ENCODE measurements at regions not wholly inside any gene's neighbourhood (a gene's known extent, or its start where the extent isn't known, plus 50 kb on each side); places are given as distances from the start of the nearest gene placed in this dataset.
"Not testable (repeated sequence)": the region's sequence is repeated elsewhere in the genome, so short reads cannot be mapped to it uniquely, and the experiment has no call there.

DNA sequence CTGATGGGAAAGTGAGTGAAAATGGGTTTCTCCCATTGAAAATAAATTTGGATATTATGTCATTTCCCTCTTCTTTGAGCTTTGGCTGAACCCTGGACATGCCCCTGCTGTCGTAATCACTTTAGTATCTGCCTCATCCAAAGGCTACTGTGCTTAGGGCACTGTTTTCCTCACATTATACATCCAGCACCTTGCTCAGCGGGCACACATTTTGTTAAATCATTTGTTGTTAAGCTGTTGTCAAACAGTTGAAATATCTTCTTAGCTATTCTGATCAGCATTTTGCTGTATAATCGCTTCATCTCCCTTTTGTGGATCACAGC, 352.7 kb upstream of the CD180 start:
- H3K18ac ChIP-seq (ENCODE audit: low read depth in 1 of 2, low read length in 2 of 2), result peak overlapping the region in 1 of 2 experiments; percentile 13
- H2BK15ac ChIP-seq (ENCODE audit: low read depth, poor library complexity, severe bottlenecking), result no peak overlapping the region
- H4K91ac ChIP-seq (ENCODE audit: low read length), result no peak overlapping the region
- no peak overlapping the region for H3K9ac ChIP-seq (ENCODE audit: low read length)
- no peaks in the 10 kb centered on the region for H3K4me1 ChIP-seq (ENCODE audit: control insufficient read depth, insufficient read depth, low read depth, low read length)
- H3K27me3 ChIP-seq (ENCODE audit: control insufficient read depth in 1 of 2, insufficient read depth in 1 of 2, low read length in 2 of 2), result no peaks in the 10 kb centered on the region
- no peak overlapping the region for H3K4me3 ChIP-seq (ENCODE audit: insufficient read depth in 1 of 2, low read depth in 1 of 2, low read length in 2 of 2)
- no peak overlapping the region for H2AFZ ChIP-seq (ENCODE audit: low read depth, low read length)
- H3K23ac ChIP-seq (ENCODE audit: low read length in 2 of 2), result no peak overlapping the region
- H3K27ac ChIP-seq (ENCODE audit: low read length, poor library complexity, severe bottlenecking), result no peak overlapping the region
- H3K4ac ChIP-seq (ENCODE audit: low read depth in 1 of 2, low read length in 2 of 2), result no peak overlapping the region
- no peak overlapping the region for H2BK12ac ChIP-seq (ENCODE audit: low read length in 2 of 2)
- no peaks in the 10 kb centered on the region for H3K9me3 ChIP-seq (ENCODE audit: control insufficient read depth, low read length)
- no peak for DNase-seq
- no peaks in the 10 kb centered on the region for H3K79me1 ChIP-seq (replicated peaks; ENCODE audit: low read length, poor library complexity, severe bottlenecking)
- H4K8ac ChIP-seq (ENCODE audit: low read length), result no peak overlapping the region
- H2BK120ac ChIP-seq (ENCODE audit: low read depth, low read length), result no peak overlapping the region
- no peak overlapping the region for H3K4me2 ChIP-seq (ENCODE audit: low read length, poor library complexity, severe bottlenecking)
- no peak overlapping the region for H2BK5ac ChIP-seq (ENCODE audit: low read depth, low read length, poor library complexity, severe bottlenecking)
- no peak overlapping the region for H2AK5ac ChIP-seq (ENCODE audit: low read length, severe bottlenecking)
- H3K14ac ChIP-seq (ENCODE audit: low read length in 2 of 2), result no peak overlapping the region
- no peaks in the 10 kb centered on the region for H3K36me3 ChIP-seq (ENCODE audit: control insufficient read depth in 1 of 2, insufficient read depth in 2 of 2, low read depth in 1 of 2, low read length in 2 of 2)
- 100% methylated on average over 2 of the region's 3 CpGs for WGBS

DNA sequence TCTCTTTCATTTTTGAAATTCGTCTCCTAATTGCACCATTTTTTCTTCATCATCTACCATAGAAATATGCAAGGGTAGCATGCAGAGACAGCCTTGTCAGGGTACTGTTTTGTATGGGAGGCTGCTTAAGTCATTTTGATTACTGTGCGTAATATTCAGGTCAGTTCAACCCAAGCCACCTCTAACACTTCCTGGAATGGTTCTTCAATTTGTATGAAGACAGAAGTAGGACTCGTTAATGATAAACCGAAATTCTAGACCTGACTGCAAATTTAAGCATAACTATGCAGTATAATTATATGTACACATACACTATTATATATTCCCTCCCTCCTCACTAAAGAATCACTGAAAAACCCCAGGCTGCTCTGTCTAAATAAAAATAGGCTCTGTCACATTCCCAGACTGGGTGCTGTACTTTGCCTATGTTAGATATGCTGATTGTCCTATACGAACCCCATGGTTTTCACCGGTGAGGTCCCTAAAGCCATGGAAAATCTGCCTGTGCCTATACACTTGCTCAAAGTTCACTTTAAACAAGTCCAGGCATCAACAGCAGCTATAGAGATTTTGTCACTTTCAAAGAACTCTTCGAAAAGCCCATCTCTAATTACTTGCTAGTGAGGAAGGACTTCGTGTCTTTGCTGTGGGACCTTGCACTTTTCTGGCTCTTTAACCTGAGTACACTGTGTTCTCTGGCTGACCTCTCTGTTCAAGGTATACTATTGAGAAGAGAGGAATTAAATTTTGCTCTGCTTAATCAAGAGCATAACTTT, 352.1 kb upstream of the CD180 start:
- Histone ChIP-seq H2BK12ac (ENCODE audit: low read length in 2 of 2) (no peak overlapping the region), H3K27ac (ENCODE audit: low read length, poor library complexity, severe bottlenecking) (no peak overlapping the region), H2BK5ac (ENCODE audit: low read depth, low read length, poor library complexity, severe bottlenecking) (no peak overlapping the region), H4K8ac (ENCODE audit: low read length) (no peak overlapping the region), H2BK15ac (ENCODE audit: low read depth, poor library complexity, severe bottlenecking) (no peak overlapping the region), H3K9me3 (ENCODE audit: control insufficient read depth, low read length) (no peaks in the 10 kb centered on the region), H3K18ac (ENCODE audit: low read depth in 1 of 2, low read length in 2 of 2) (no peak overlapping the region), H4K91ac (ENCODE audit: low read length) (no peak overlapping the region), H3K4me3 (ENCODE audit: insufficient read depth in 1 of 2, low read depth in 1 of 2, low read length in 2 of 2) (no peak overlapping the region), H2AFZ (ENCODE audit: low read depth, low read length) (no peak overlapping the region), H2BK120ac (ENCODE audit: low read depth, low read length) (no peak overlapping the region), H3K4me1 (ENCODE audit: control insufficient read depth, insufficient read depth, low read depth, low read length) (no peaks in the 10 kb centered on the region), H3K79me1 (replicated peaks; ENCODE audit: low read length, poor library complexity, severe bottlenecking) (no peaks in the 10 kb centered on the region), H3K14ac (ENCODE audit: low read length in 2 of 2) (no peak overlapping the region), H3K23ac (ENCODE audit: low read length in 2 of 2) (no peak overlapping the region), H3K27me3 (ENCODE audit: control insufficient read depth in 1 of 2, insufficient read depth in 1 of 2, low read length in 2 of 2) (no peaks in the 10 kb centered on the region), H2AK5ac (ENCODE audit: low read length, severe bottlenecking) (no peak overlapping the region), H3K4ac (ENCODE audit: low read depth in 1 of 2, low read length in 2 of 2) (no peak overlapping the region), H3K4me2 (ENCODE audit: low read length, poor library complexity, severe bottlenecking) (no peak overlapping the region), H3K36me3 (ENCODE audit: control insufficient read depth in 1 of 2, insufficient read depth in 2 of 2, low read depth in 1 of 2, low read length in 2 of 2) (no peaks in the 10 kb centered on the region), H3K9ac (ENCODE audit: low read length) (no peak overlapping the region)
- DNase-seq, result no peak
- 98% methylated on average over 5 of the region's 8 CpGs for WGBS

DNA sequence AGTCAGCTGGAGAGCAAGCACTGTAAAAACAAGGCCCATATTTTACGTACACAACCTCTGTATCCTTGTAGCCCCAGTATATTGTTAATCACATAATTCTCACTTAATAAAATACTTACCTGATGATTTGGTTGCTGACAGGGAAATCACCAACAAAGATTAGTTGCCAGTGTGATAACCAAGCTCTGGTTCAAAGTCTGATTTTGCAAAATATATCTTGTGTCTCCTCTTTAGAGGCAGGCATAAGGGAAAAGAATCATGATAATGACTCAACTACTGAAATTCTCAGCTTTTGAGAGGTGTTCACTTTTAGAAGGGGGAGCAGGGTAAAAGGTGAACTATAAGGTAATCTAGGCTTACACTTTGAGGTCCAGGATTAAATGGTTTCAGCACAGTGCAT, 351.1 kb upstream of the CD180 start:
- Histone ChIP-seq H3K9ac (ENCODE audit: low read length) (no peak overlapping the region), H2AK5ac (ENCODE audit: low read length, severe bottlenecking) (no peak overlapping the region), H4K8ac (ENCODE audit: low read length) (no peak overlapping the region), H3K23ac (ENCODE audit: low read length in 2 of 2) (no peak overlapping the region), H2BK5ac (ENCODE audit: low read depth, low read length, poor library complexity, severe bottlenecking) (no peak overlapping the region), H2BK120ac (ENCODE audit: low read depth, low read length) (no peak overlapping the region), H3K14ac (ENCODE audit: low read length in 2 of 2) (no peak overlapping the region), H2BK15ac (ENCODE audit: low read depth, poor library complexity, severe bottlenecking) (no peak overlapping the region), H3K27me3 (ENCODE audit: control insufficient read depth in 1 of 2, insufficient read depth in 1 of 2, low read length in 2 of 2) (no peaks in the 10 kb centered on the region), H2BK12ac (ENCODE audit: low read length in 2 of 2) (no peak overlapping the region), H3K4me2 (ENCODE audit: low read length, poor library complexity, severe bottlenecking) (no peak overlapping the region), H3K79me1 (replicated peaks; ENCODE audit: low read length, poor library complexity, severe bottlenecking) (no peaks in the 10 kb centered on the region), H3K27ac (ENCODE audit: low read length, poor library complexity, severe bottlenecking) (no peak overlapping the region), H3K18ac (ENCODE audit: low read depth in 1 of 2, low read length in 2 of 2) (no peak overlapping the region), H3K36me3 (ENCODE audit: control insufficient read depth in 1 of 2, insufficient read depth in 2 of 2, low read depth in 1 of 2, low read length in 2 of 2) (no peaks in the 10 kb centered on the region), H3K4me3 (ENCODE audit: insufficient read depth in 1 of 2, low read depth in 1 of 2, low read length in 2 of 2) (no peak overlapping the region), H3K9me3 (ENCODE audit: control insufficient read depth, low read length) (no peaks in the 10 kb centered on the region), H3K4ac (ENCODE audit: low read depth in 1 of 2, low read length in 2 of 2) (no peak overlapping the region), H3K4me1 (ENCODE audit: control insufficient read depth, insufficient read depth, low read depth, low read length) (no peaks in the 10 kb centered on the region), H4K91ac (ENCODE audit: low read length) (no peak overlapping the region), H2AFZ (ENCODE audit: low read depth, low read length) (no peak overlapping the region)
- DNase-seq, result no peak
- 100% methylated on average over 1 of the region's 1 CpG for WGBS

DNA sequence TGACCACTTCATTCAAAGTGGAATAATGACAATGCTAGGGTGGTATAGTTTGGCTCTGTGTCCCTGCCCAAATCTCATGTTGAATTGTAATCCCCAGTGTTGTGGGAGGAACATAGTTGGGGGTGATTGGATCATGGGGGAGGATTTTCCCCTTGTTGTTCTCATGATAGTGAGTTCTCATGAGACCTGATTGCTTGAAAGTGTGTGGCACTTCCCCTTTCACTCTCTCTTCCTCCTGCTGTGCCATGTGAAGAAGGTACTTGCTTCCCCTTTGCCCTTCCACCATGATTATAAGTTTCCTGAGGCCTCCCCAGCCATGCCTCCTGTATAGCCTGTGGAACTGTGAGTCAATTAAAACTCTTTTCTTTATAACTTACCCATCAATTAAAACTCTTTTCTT, 348.3 kb upstream of the CD180 start:
- H4K8ac ChIP-seq (ENCODE audit: low read length); H4K91ac ChIP-seq (ENCODE audit: low read length); DNase-seq; H3K18ac ChIP-seq (ENCODE audit: low read depth in 1 of 2, low read length in 2 of 2); H2AFZ ChIP-seq (ENCODE audit: low read depth, low read length); H3K27ac ChIP-seq (ENCODE audit: low read length, poor library complexity, severe bottlenecking); H3K23ac ChIP-seq (ENCODE audit: low read length in 2 of 2); H3K27me3 ChIP-seq (ENCODE audit: control insufficient read depth in 1 of 2, insufficient read depth in 1 of 2, low read length in 2 of 2); H2BK120ac ChIP-seq (ENCODE audit: low read depth, low read length); H3K4me2 ChIP-seq (ENCODE audit: low read length, poor library complexity, severe bottlenecking); H3K4me3 ChIP-seq (ENCODE audit: insufficient read depth in 1 of 2, low read depth in 1 of 2, low read length in 2 of 2); H3K79me1 ChIP-seq (replicated peaks; ENCODE audit: low read length, poor library complexity, severe bottlenecking); H3K36me3 ChIP-seq (ENCODE audit: control insufficient read depth in 1 of 2, insufficient read depth in 2 of 2, low read depth in 1 of 2, low read length in 2 of 2); H2BK15ac ChIP-seq (ENCODE audit: low read depth, poor library complexity, severe bottlenecking); H2BK12ac ChIP-seq (ENCODE audit: low read length in 2 of 2); H3K4me1 ChIP-seq (ENCODE audit: control insufficient read depth, insufficient read depth, low read depth, low read length); H2BK5ac ChIP-seq (ENCODE audit: low read depth, low read length, poor library complexity, severe bottlenecking); H3K9me3 ChIP-seq (ENCODE audit: control insufficient read depth, low read length); H3K9ac ChIP-seq (ENCODE audit: low read length); H3K4ac ChIP-seq (ENCODE audit: low read depth in 1 of 2, low read length in 2 of 2); H2AK5ac ChIP-seq (ENCODE audit: low read length, severe bottlenecking); H3K14ac ChIP-seq (ENCODE audit: low read length in 2 of 2): not testable (repeated sequence)
